ENCODE measurements at regions not wholly inside any gene's neighbourhood (a gene's known extent, or its start where the extent isn't known, plus 50 kb on each side); places are given as distances from the start of the nearest gene placed in this dataset.

- TF ChIP-seq ZNF26 (tag by site-specific recombination; IDR thresholded peaks at IDR 0.05) = no peak
- no peak for TF ChIP-seq ZNF747 (tag by site-specific recombination; IDR thresholded peaks at IDR 0.05)
- TF ChIP-seq CTCF (tag by site-specific recombination; IDR thresholded peaks at IDR 0.05) = no peak
- no peak for TF ChIP-seq ZNF670 (tag by site-specific recombination; IDR thresholded peaks at IDR 0.05; ENCODE audit: low read depth)
- TF ChIP-seq PBX3 (CRISPR knock-in tag; IDR thresholded peaks at IDR 0.05) = no peak
- no peak for TF ChIP-seq TCF7L2 (IDR thresholded peaks at IDR 0.05; ENCODE audit: borderline replicate concordance, low read depth, low read length)
Observed at GRCh38 chr16:6375465-6376075, 957.1 kb upstream of the RBFOX1 start.

Measured in HEK293 (cell line).